GM13976 (cell line): ENCODE measurements at regions not wholly inside any gene's neighbourhood (a gene's known extent, or its start where the extent isn't known, plus 50 kb on each side); places are given as distances from the start of the nearest gene placed in this dataset.
"Not testable (repeated sequence)": the region's sequence is repeated elsewhere in the genome, so short reads cannot be mapped to it uniquely, and the experiment has no call there.

Experiments
- DNase-seq: peaks from one replicate; pipeline ENCODE4 v3.0.0; 2012; ENCODE audit warnings: low spot score
- CTCF ChIP-seq: IDR thresholded peaks from 2 replicates; pipeline ENCODE4 v1.5.1; 2012; ENCODE audit warnings: borderline replicate concordance, mild to moderate bottlenecking; ENCODE audit not compliant: insufficient read depth; ENCODE audit errors: extremely low read depth, missing control alignments, control extremely low read depth
- in situ Hi-C: fragments of 300-500 bp; cut with MboI; formaldehyde crosslinking; loops from one replicate; pipeline ENCODE4 v1.12.0; 2022; ENCODE audit warnings: low sequenced_read_pairs, mixed read lengths, inconsistent platforms; ENCODE audit not compliant: unreplicated experiment

- in situ Hi-C loops = no loop called here
- no peak for TF ChIP-seq CTCF
Observed at GRCh38 chr9:22970434-22970975, 523.9 kb downstream of the DMRTA1 start.

GRCh38 chr9:22975951-22976350, 529.3 kb downstream of the DMRTA1 start:
- DNase-seq = no peak
- TF ChIP-seq CTCF = no peak
- in situ Hi-C loops = no loop called here

More at GRCh38 chr9:22970434-22970975, 523.9 kb downstream of the DMRTA1 start:
- DNase-seq = no peak

- in situ Hi-C loops = no loop called here
- TF ChIP-seq CTCF = no peak
- no peak for DNase-seq
Observed at GRCh38 chr9:22976454-22976853, 529.8 kb downstream of the DMRTA1 start.

- in situ Hi-C loops, DNase-seq: not testable (repeated sequence)
Observed at GRCh38 chr9:22980429-22980828, 533.8 kb downstream of the DMRTA1 start.

GRCh38 chr9:22986556-22986955, 539.9 kb downstream of the DMRTA1 start:
- in situ Hi-C loops = no loop called here
- no peak for TF ChIP-seq CTCF
- no peak for DNase-seq

- TF ChIP-seq CTCF = no peak
- DNase-seq = no peak
- in situ Hi-C loops = no loop called here
Observed at GRCh38 chr9:22990349-22990748, 543.7 kb downstream of the DMRTA1 start.

GRCh38 chr9:22992780-22993179, 546.2 kb downstream of the DMRTA1 start:
- TF ChIP-seq CTCF = no peak
- DNase-seq = no peak
- in situ Hi-C loops = no loop called here
